ENCODE measurements at regions not wholly inside any gene's neighbourhood (a gene's known extent, or its start where the extent isn't known, plus 50 kb on each side); places are given as distances from the start of the nearest gene placed in this dataset.

GRCh38 chr14:94889520-94890312 lies 119.8 kb upstream of the GSC start:
- no peak overlapping the region for H3K27ac ChIP-seq (ENCODE audit: low read depth in 1 of 2, low read length in 1 of 2)
- peaks cover 0 to 6% (median 6%) of the 10 kb centered on the region in 3 donors for H3K27me3 ChIP-seq (ENCODE audit: control insufficient read depth in 3 of 3, insufficient read depth in 3 of 3, low read length in 2 of 3)
- no peak overlapping the region for H3K9ac ChIP-seq (ENCODE audit: insufficient read depth in 1 of 2, low read length in 2 of 2)
- H3K9me3 ChIP-seq (ENCODE audit: control insufficient read depth in 4 of 4, insufficient read depth in 3 of 4, low read length in 3 of 4), result peaks cover 0 to 5% (median 0%) of the 10 kb centered on the region in 4 donors
- no peak for TF ChIP-seq CTCF (IDR thresholded peaks at IDR 0.05; ENCODE audit: control extremely low read depth, extremely low read depth)
- H3K4me3 ChIP-seq, result no peak overlapping the region
- DNase-seq (no peak), ATAC-seq (ENCODE audit: insufficient read depth, low FRiP score) (no peak)
- WGBS, 2 donors, result 95 to 99% methylated on average over 6 of the region's 6 CpGs
- no peaks in the 10 kb centered on the region for H3K36me3 ChIP-seq (ENCODE audit: control insufficient read depth in 4 of 4, insufficient read depth in 4 of 4, low read length in 4 of 4)
- peaks cover 0 to 3% (median 0%) of the 10 kb centered on the region in 5 donors for H3K4me1 ChIP-seq (ENCODE audit: control insufficient read depth in 5 of 5, insufficient read depth in 5 of 5, low read length in 5 of 5)

DNA sequence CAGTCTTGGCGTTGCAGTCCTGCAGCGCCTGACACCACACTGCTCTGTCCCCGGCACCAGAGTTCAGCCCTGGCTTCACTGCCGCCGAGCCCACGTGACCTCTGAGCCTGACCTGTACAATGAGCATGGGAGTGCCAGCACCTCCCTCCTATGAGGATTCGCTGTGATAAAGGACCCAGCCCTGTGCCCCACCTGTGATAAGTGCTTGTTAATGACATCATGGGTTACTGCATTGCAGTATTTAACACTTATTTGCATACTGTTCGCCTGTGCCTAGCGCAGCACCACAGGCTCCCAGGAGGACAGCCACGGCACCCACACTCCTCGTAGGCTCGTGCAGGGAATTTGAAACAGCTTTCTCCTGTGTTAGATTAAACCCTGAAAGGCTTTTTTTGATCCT lies 118.2 kb upstream of the GSC start:
- Histone ChIP-seq H3K27ac (ENCODE audit: low read depth in 1 of 2, low read length in 1 of 2) (no peak overlapping the region), H3K4me1 (ENCODE audit: control insufficient read depth in 5 of 5, insufficient read depth in 5 of 5, low read length in 5 of 5) (peaks cover 0 to 3% (median 0%) of the 10 kb centered on the region in 5 donors), H3K4me3 (no peak overlapping the region), H3K27me3 (ENCODE audit: control insufficient read depth in 3 of 3, insufficient read depth in 3 of 3, low read length in 2 of 3) (peaks cover 0 to 6% (median 6%) of the 10 kb centered on the region in 3 donors), H3K36me3 (ENCODE audit: control insufficient read depth in 4 of 4, insufficient read depth in 4 of 4, low read length in 4 of 4) (no peaks in the 10 kb centered on the region), H3K9me3 (ENCODE audit: control insufficient read depth in 4 of 4, insufficient read depth in 3 of 4, low read length in 3 of 4) (peaks cover 0 to 3% (median 0%) of the 10 kb centered on the region in 4 donors), H3K9ac (ENCODE audit: insufficient read depth in 1 of 2, low read length in 2 of 2) (no peak overlapping the region)
- DNase-seq, result no peak
- ATAC-seq (ENCODE audit: insufficient read depth, low FRiP score), result no peak
- 66 to 81% methylated on average over 12 of the region's 12 CpGs for WGBS, 2 donors
- TF ChIP-seq CTCF (IDR thresholded peaks at IDR 0.05; ENCODE audit: control extremely low read depth, extremely low read depth), result no peak

DNA sequence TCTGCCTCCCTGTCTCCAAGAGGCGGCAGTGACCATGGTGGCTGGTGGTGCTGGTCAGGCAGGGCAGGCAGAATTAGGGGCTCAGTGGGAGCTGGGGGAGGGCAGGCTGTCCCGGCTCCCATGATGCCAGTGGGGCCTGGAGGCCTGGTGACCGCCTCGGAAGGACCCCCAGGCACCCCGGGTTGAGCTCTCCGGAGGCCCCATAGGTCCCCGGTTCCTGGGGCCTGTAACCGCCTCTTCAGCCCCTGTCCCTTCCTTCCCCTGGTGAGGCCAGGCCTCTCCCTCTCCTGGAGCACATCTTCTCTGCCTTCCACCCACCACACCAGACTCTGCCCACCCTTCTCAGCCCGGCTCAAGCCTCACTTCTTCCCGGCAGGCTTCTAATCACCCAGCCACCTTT lies 117.7 kb upstream of the GSC start:
- 89 to 90% methylated on average over 10 of the region's 10 CpGs for WGBS, 2 donors
- TF ChIP-seq CTCF (IDR thresholded peaks at IDR 0.05; ENCODE audit: control extremely low read depth, extremely low read depth), result no peak
- DNase-seq, result no peak
- H3K27ac ChIP-seq (ENCODE audit: low read depth in 1 of 2, low read length in 1 of 2), result no peak overlapping the region
- no peaks in the 10 kb centered on the region for H3K36me3 ChIP-seq (ENCODE audit: control insufficient read depth in 4 of 4, insufficient read depth in 4 of 4, low read length in 4 of 4)
- H3K9ac ChIP-seq (ENCODE audit: insufficient read depth in 1 of 2, low read length in 2 of 2), result no peak overlapping the region
- H3K4me1 ChIP-seq (ENCODE audit: control insufficient read depth in 5 of 5, insufficient read depth in 5 of 5, low read length in 5 of 5), result peaks cover 0 to 3% (median 0%) of the 10 kb centered on the region in 5 donors
- H3K4me3 ChIP-seq, result no peak overlapping the region
- no peak for ATAC-seq (ENCODE audit: insufficient read depth, low FRiP score)
- H3K9me3 ChIP-seq (ENCODE audit: control insufficient read depth in 4 of 4, insufficient read depth in 3 of 4, low read length in 3 of 4), result peaks cover 0 to 3% (median 0%) of the 10 kb centered on the region in 4 donors
- H3K27me3 ChIP-seq (ENCODE audit: control insufficient read depth in 3 of 3, insufficient read depth in 3 of 3, low read length in 2 of 3), result peaks cover 0 to 6% (median 6%) of the 10 kb centered on the region in 3 donors
